HFF-Myc (cell line): ENCODE measurements at regions not wholly inside any gene's neighbourhood (a gene's known extent, or its start where the extent isn't known, plus 50 kb on each side); places are given as distances from the start of the nearest gene placed in this dataset.

Experiments used
- DNase-seq: peaks from one replicate; pipeline ENCODE4 v3.0.0-alpha.2; 2011; ENCODE audit warnings: low read depth; ENCODE audit errors: extremely low read depth
- H3K4me3 ChIP-seq: replicated peaks from 2 replicates; pipeline ENCODE4 v1.5.1; 2011; ENCODE audit warnings: low read depth, mild to moderate bottlenecking, control low read depth, low read length
- CTCF ChIP-seq: IDR thresholded peaks from 2 replicates; pipeline ENCODE4 v1.5.1; 2012; ENCODE audit warnings: mild to moderate bottlenecking, low read depth, low read length, control low read depth; ENCODE audit errors: missing control alignments

- TF ChIP-seq CTCF, result no peak
- no peak overlapping the region for H3K4me3 ChIP-seq
- no peak for DNase-seq
These were observed 188.1 kb upstream of the CACNA1E start for GRCh38 chr1:181295217-181295616.

- DNase-seq, result no peak
- H3K4me3 ChIP-seq, result no peak overlapping the region
- TF ChIP-seq CTCF, result no peak
These were observed 187.1 kb upstream of the CACNA1E start for GRCh38 chr1:181296180-181296579.

- TF ChIP-seq CTCF, result no peak
- H3K4me3 ChIP-seq, result no peak overlapping the region
- no peak for DNase-seq
These were observed 175.2 kb upstream of the CACNA1E start for GRCh38 chr1:181308098-181308497.

DNA sequence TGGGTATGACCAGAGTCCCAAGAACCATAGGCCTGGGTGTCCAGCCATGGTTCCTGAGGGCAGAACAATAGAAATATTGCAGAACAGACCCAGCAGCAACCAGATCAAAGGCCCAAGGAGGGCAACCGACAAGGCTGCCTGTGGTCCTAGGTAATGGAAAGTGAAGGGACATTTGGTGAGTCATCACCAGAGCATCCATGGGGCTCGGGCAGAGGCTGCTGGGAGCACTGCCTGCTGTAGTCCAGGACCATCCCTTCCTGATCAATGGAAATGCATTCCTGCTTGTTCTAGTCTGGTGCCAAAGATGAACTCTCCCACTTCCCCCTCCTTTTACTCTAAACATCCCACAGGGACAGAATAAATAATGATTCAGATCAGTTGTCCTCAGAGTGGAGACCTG, 172.8 kb upstream of the CACNA1E start:
- no peak overlapping the region for H3K4me3 ChIP-seq
- DNase-seq, result no peak

GRCh38 chr1:181312946-181313345, 170.4 kb upstream of the CACNA1E start:
- H3K4me3 ChIP-seq, result no peak overlapping the region
- no peak for DNase-seq
- TF ChIP-seq CTCF, result no peak

More for the DNA sequence above, 172.8 kb upstream of the CACNA1E start:
- TF ChIP-seq CTCF, result no peak

DNA sequence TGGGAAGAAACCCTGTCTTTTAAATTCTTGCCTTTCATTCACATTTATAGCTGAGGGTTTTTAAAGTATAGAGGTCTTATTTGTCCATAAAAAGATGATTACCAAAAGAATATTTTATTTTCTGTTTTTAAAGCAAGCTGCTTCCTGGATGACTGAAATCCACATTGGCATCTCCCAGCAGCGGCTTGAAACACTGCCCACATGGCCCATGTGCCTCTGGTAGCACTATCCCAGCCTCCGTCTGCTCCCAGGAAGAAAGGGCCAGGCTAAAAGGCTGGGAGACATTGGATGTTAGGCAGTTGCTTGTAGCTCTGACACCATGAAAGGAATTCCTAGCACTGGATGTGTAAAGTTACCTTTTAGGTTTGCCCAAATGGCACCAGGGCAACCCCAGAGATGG, 169.9 kb upstream of the CACNA1E start:
- TF ChIP-seq CTCF, result no peak
- H3K4me3 ChIP-seq, result no peak overlapping the region
- DNase-seq, result no peak

- H3K4me3 ChIP-seq, result no peak overlapping the region
- DNase-seq, result no peak
- TF ChIP-seq CTCF, result no peak
These were observed 169.3 kb upstream of the CACNA1E start for GRCh38 chr1:181314010-181314409.
